ENCODE measurements at regions not wholly inside any gene's neighbourhood (a gene's known extent, or its start where the extent isn't known, plus 50 kb on each side); places are given as distances from the start of the nearest gene placed in this dataset.
"Not testable (repeated sequence)": the region's sequence is repeated elsewhere in the genome, so short reads cannot be mapped to it uniquely, and the experiment has no call there.

DNA sequence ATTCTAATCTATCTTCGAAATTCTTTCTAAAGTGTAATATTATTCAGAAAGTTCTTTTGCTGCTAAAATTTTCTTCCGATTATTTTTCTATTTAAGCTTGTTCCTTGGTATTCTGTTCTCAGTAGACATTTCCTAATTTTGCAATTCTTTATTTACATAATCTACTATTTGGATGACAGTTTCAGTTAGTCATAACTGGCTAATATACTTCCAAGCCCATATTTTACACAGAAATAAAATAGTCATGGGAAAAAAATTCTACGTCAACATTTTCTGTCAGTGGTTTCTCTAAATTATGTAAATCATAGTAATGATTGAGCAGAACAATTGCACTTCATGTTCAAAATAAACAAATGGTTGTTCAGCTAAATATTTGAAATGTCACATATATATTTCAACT, 178.0 kb upstream of the ANKRD50 start:
- no peak for DNase-seq (ENCODE audit: low read depth, low spot score)

DNA sequence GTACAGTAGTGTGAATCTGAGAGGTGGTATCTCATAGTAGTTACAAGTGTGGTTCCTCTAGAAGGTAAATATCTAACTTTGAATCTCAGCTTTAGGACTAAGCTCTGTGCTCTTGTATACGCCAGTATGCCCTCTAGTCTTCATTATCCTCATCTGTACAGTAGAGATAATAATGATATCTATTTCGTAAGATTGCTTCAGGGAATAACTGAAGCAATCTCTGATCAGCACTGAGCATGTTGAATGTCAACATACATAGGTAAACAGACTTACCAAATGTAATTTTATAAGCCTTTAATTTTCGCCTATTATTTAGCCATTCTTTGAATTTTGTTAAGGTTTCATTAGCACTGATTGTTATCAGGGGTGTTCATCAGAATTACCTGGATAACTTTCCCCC, 175.2 kb upstream of the ANKRD50 start:
- DNase-seq (ENCODE audit: low read depth, low spot score) = no peak

GRCh38 chr4:124884316-124884715, 171.8 kb upstream of the ANKRD50 start:
- no peak for DNase-seq (ENCODE audit: low read depth, low spot score)

DNA sequence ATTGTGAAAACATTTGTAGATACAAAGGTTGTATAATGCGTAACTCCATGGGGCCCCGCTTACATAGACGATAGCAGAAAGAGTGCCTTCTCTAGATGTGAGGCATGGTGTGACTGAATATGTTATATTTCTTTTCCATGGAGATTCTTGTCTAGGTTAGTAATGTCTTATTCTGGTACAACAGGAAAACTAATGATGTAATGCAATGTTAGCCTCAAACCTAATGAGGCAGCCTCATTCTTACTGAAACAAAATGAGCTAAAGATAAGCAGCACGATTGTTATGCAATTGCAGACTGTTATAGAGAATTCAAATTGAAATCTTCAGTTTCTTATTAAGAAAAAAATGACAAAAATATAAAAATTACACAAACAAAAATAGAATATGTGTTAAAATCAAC, 171.1 kb upstream of the ANKRD50 start:
- no peak for DNase-seq (ENCODE audit: low read depth, low spot score)

DNA sequence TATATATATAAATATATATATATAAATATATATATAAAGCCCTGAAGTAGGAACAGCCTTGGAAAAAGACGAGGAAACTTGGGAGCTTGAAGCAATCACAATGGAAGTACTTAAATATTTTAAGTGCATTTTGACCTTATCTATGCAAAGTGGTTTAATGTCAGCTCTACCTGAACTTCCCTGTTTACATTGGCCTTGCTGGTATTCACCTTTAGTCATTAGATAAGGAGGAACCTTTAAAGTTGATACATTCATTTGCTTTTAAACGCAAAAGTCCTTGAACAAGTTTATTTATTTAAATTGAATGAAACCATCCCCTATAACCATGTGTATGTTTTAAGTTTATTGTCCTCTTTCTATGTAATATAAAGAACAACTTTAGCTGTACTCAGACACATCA, 166.7 kb upstream of the ANKRD50 start:
- no peak for DNase-seq (ENCODE audit: low read depth, low spot score)

- no peak for DNase-seq (ENCODE audit: low read depth, low spot score)
Measured at GRCh38 chr4:124874172-124874450, 161.6 kb upstream of the ANKRD50 start.

GRCh38 chr4:124873361-124874171, 161.0 kb upstream of the ANKRD50 start:
- DNase-seq (ENCODE audit: low read depth, low spot score) = no peak

- no peak for DNase-seq (ENCODE audit: low read depth, low spot score)
Measured at GRCh38 chr4:124872659-124873058, 160.1 kb upstream of the ANKRD50 start.

DNA sequence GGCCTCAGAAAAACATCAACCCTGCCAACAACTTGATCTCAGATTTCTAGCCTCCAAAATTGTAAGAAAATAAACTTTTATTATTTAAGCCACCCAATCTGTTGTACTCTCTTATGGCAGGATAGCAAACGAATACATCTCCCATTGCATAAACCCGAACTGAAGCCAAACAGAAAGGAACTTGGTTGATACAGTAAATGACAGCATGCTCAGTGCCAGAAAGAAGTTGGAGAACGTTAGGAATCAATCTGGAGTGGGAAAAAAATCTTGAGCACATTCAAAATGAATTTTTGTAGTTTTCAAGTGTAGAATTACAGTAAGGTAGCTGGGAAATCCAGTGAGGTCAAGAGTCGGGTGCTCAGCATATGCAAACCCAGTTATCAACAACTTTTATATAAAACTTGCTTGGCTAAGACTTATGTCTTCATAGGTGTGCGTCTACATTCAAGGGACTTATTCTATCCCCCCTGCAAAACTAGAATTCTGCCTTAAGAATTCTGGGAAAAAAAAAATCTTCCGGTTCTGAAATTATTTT, 157.5 kb upstream of the ANKRD50 start:
- no peak for DNase-seq (ENCODE audit: low read depth, low spot score)

GRCh38 chr4:124868495-124868894, 156.0 kb upstream of the ANKRD50 start:
- DNase-seq (ENCODE audit: low read depth, low spot score) = no peak

DNA sequence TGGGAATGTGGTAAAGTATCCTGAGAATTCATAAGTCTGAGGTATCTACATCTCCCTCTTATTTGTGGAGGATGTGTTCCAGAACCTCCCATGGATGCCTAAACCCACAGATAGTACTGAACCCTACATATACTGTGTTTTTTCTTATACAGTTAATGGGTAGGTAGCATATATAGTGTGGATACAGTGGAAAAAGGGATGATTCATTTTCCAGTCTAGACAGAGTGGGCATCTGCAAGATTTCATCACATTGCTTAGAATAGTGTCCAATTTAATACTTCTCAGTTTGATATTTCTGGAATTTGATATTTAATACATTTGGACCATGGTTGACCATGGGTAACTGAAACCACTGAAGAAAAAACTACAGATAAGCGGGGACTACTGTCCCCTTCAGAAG, 155.0 kb upstream of the ANKRD50 start:
- DNase-seq (ENCODE audit: low read depth, low spot score) = no peak

GRCh38 chr4:124866301-124866700, 153.8 kb upstream of the ANKRD50 start:
- no peak for DNase-seq (ENCODE audit: low read depth, low spot score)

DNA sequence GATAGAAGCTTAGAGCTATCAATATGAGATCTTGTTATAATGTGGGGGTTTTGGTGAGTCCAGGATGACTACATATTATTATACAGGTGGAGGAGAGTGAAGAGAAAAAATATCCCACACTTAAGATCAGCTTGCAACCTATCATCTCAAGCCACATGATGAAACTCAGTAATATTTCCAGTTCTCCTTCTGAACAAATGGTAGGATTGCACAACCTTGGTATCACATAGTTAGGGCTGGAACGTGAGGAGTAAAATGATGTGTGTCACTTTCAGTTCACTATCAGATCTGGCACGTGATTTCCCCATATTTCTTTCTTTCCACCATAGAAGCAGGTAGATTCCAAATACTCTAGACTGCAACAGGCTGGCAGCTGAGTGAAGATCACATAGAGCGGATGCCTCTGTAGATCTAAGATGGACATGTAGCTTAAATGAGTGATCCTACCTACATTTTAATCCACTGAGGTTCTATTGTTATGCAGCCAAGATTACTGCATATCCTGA, 150.6 kb upstream of the ANKRD50 start:
- no peak for DNase-seq (ENCODE audit: low read depth, low spot score)

- DNase-seq (ENCODE audit: low read depth, low spot score) = no peak
Measured at GRCh38 chr4:124862261-124862660, 149.7 kb upstream of the ANKRD50 start.

- DNase-seq (ENCODE audit: low read depth, low spot score) = no peak
Measured at GRCh38 chr4:124861761-124862160, 149.2 kb upstream of the ANKRD50 start.

- no peak for DNase-seq (ENCODE audit: low read depth, low spot score)
Measured at GRCh38 chr4:124854968-124855367, 142.4 kb upstream of the ANKRD50 start.

DNA sequence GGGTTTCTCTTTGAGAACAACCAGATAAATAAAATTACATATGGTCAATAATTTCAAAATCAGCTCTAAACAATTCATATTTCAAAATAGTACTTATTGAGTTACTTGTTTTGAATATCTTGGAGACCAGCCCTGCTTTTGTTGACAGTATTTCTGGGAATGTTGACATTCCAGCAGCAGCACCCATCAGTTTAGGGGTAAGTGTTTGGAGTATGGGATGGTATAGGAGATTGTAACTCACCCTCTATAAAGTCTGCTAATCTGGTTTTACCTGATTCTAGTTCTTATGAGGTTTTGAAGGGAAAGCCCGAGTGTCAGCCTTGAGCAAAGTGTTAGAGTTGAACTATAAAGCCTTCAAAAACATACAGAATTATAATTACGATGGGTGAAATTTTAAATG, 139.2 kb upstream of the ANKRD50 start:
- no peak for DNase-seq (ENCODE audit: low read depth, low spot score)

GRCh38 chr4:124846306-124846705, 133.8 kb upstream of the ANKRD50 start:
- DNase-seq (ENCODE audit: low read depth, low spot score) = peak; percentile 9

DNA sequence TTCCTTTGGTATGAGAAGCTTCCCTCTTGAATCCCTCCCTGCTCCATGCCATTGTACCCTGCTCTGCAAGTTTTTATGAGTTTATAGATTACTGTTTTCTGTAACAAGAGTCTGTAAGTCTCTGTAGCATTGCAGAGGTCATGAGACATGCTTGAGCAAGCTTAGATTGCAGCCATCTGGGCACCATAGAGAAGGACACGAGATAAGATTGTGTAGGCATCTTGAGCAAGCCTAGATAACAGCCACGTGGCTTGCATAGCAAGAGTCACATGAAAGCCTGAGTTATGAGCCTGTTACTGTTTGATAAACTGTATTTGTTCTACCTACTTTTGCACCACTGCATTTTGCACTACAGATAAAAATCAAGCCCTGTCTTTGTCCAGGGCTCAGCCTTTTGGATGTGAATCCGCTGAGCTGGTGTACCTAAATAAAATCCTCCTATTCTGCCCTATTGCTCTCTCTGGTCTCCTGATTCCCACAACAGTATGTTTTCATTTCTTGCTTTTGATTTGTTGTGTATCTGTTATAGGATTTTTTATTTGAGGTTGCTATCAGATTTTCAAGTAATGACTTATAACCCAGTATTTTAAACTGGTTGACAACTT, 127.4 kb upstream of the ANKRD50 start:
- DNase-seq (ENCODE audit: low read depth, low spot score) = no peak

GRCh38 chr4:124833831-124834505, 121.4 kb upstream of the ANKRD50 start:
- DNase-seq (ENCODE audit: low read depth, low spot score) = no peak

DNA sequence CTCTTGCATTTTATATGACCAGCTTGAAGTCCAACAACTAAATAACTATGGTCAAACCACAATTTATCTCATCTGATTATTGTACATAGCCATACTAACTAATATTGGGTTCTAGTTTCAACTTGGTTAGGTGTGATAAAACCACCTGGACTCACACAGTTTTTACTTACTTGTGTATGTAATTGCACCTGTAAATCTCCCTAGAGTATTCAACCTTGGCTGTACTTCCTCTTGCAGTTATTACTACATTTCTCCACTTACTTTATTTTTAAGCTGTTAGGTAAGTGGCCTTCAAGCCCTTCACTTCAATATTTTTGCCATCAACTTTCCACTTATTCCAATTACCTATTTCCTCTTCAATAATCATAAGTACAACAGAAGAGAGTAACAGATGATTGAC, 115.8 kb upstream of the ANKRD50 start:
- DNase-seq (ENCODE audit: low read depth, low spot score) = no peak

DNA sequence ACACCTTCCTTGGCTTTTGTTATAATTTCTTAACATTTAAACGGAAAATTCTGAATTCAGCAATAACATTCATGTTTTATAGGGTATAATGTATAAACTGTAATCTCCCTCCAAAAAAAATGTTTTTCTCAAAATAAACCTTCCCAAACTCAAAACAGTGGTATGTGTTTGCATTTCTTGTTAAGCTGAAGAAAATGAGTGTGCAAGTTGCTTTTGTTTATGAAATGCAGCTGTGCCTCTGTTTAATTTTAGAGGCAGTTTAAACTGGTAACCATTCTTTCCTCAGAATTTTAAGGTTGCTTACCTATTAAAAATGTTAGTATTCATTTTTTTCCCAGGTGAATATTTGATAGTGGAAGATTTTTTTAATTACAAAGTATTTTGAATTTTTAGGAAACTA, 105.0 kb upstream of the ANKRD50 start:
- no peak for DNase-seq (ENCODE audit: low read depth, low spot score)

GRCh38 chr4:124812203-124812602, 99.7 kb upstream of the ANKRD50 start:
- not testable (repeated sequence) for DNase-seq (ENCODE audit: low read depth, low spot score)

All from ELF-1 (cell line).